ENCODE measurements at regions not wholly inside any gene's neighbourhood (a gene's known extent, or its start where the extent isn't known, plus 50 kb on each side); places are given as distances from the start of the nearest gene placed in this dataset.

GRCh38 chr12:59444932-59445331, 150.9 kb upstream of the SLC16A7 start:
- H3K4me1 ChIP-seq (ENCODE audit: control insufficient read depth, insufficient read depth, low read length): no peaks in the 10 kb centered on the region
- ChIA-PET POLR2A (no interaction called here), CTCF (no interaction called here)
- no peak for TF ChIP-seq ZNF837 (tag by site-specific recombination; IDR thresholded peaks at IDR 0.05)
- H3K4me3 ChIP-seq (ENCODE audit: low read depth, low read length): no peak overlapping the region
- H3K36me3 ChIP-seq (ENCODE audit: control insufficient read depth in 2 of 2, insufficient read depth in 1 of 2, low read length in 2 of 2): no peaks in the 10 kb centered on the region
- no peak overlapping the region for H3K27ac ChIP-seq (ENCODE audit: extremely low read depth, low read depth, low read length)
- H3K9me3 ChIP-seq (ENCODE audit: control insufficient read depth, insufficient read depth, low read depth, low read length): no peaks in the 10 kb centered on the region

- H3K4me3 ChIP-seq (ENCODE audit: low read depth, low read length): no peak overlapping the region
- H3K27ac ChIP-seq (ENCODE audit: extremely low read depth, low read depth, low read length): no peak overlapping the region
- TF ChIP-seq ZNF654 (tag by site-specific recombination; IDR thresholded peaks at IDR 0.05; ENCODE audit: low read depth): no peak
- no peak for TF ChIP-seq ZNF169 (tag by site-specific recombination; IDR thresholded peaks at IDR 0.05)
- no peak for TF ChIP-seq ZNF211 (tag by site-specific recombination; IDR thresholded peaks at IDR 0.05; ENCODE audit: low read depth)
- no peak for TF ChIP-seq ZNF324 (tag by site-specific recombination; IDR thresholded peaks at IDR 0.05)
- no peak for TF ChIP-seq ZNF792 (tag by site-specific recombination; IDR thresholded peaks at IDR 0.05)
- no peak for TF ChIP-seq SP2 (tag by site-specific recombination; IDR thresholded peaks at IDR 0.05)
- TF ChIP-seq PRDM10 (tag by site-specific recombination; IDR thresholded peaks at IDR 0.05): no peak
- H3K4me1 ChIP-seq (ENCODE audit: control insufficient read depth, insufficient read depth, low read length): no peaks in the 10 kb centered on the region
- ChIA-PET CTCF (interaction anchor here (0.5 to 0.6 kb wide), 3 partner anchors 146 to 1158 kb away, joined by 3 to 8 read pairs (median 4); no protein-coding TSS in a partner anchor), POLR2A (no interaction called here)
- H3K36me3 ChIP-seq (ENCODE audit: control insufficient read depth in 2 of 2, insufficient read depth in 1 of 2, low read length in 2 of 2): no peaks in the 10 kb centered on the region
- H3K9me3 ChIP-seq (ENCODE audit: control insufficient read depth, insufficient read depth, low read depth, low read length): no peaks in the 10 kb centered on the region
Observed at GRCh38 chr12:59432057-59432456, 163.8 kb upstream of the SLC16A7 start.

- Histone ChIP-seq H3K9me3 (ENCODE audit: control insufficient read depth, insufficient read depth, low read depth, low read length) (no peaks in the 10 kb centered on the region), H3K4me3 (ENCODE audit: low read depth, low read length) (no peak overlapping the region), H3K36me3 (ENCODE audit: control insufficient read depth in 2 of 2, insufficient read depth in 1 of 2, low read length in 2 of 2) (no peaks in the 10 kb centered on the region), H3K27ac (ENCODE audit: extremely low read depth, low read depth, low read length) (no peak overlapping the region), H3K4me1 (ENCODE audit: control insufficient read depth, insufficient read depth, low read length) (no peaks in the 10 kb centered on the region)
- ChIA-PET POLR2A (no interaction called here), CTCF (no interaction called here)
- TF ChIP-seq, protein P1, sequence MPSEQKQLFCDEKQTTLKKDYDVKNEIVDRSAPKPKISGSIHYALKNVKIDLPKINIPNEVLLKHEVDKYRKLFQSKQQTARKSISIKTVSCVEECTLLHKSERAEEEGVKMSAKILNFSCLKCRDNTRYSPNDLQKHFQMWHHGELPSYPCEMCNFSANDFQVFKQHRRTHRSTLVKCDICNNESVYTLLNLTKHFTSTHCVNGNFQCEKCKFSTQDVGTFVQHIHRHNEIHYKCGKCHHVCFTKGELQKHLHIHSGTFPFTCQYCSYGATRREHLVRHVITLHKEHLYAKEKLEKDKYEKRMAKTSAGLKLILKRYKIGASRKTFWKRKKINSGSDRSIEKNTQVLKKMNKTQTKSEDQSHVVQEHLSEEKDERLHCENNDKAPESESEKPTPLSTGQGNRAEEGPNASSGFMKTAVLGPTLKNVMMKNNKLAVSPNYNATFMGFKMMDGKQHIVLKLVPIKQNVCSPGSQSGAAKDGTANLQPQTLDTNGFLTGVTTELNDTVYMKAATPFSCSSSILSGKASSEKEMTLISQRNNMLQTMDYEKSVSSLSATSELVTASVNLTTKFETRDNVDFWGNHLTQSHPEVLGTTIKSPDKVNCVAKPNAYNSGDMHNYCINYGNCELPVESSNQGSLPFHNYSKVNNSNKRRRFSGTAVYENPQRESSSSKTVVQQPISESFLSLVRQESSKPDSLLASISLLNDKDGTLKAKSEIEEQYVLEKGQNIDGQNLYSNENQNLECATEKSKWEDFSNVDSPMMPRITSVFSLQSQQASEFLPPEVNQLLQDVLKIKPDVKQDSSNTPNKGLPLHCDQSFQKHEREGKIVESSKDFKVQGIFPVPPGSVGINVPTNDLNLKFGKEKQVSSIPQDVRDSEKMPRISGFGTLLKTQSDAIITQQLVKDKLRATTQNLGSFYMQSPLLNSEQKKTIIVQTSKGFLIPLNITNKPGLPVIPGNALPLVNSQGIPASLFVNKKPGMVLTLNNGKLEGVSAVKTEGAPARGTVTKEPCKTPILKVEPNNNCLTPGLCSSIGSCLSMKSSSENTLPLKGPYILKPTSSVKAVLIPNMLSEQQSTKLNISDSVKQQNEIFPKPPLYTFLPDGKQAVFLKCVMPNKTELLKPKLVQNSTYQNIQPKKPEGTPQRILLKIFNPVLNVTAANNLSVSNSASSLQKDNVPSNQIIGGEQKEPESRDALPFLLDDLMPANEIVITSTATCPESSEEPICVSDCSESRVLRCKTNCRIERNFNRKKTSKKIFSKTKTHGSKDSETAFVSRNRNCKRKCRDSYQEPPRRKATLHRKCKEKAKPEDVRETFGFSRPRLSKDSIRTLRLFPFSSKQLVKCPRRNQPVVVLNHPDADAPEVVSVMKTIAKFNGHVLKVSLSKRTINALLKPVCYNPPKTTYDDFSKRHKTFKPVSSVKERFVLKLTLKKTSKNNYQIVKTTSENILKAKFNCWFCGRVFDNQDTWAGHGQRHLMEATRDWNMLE (tag by site-specific recombination; conservative IDR thresholded peaks at IDR 0.05; ENCODE audit: low read depth): no peak
- no peak for TF ChIP-seq ZNF169 (tag by site-specific recombination; IDR thresholded peaks at IDR 0.05)
- TF ChIP-seq ZNF416 (tag by site-specific recombination; IDR thresholded peaks at IDR 0.05): no peak
- TF ChIP-seq ZNF112 (tag by site-specific recombination; IDR thresholded peaks at IDR 0.05): no peak
- TF ChIP-seq, protein P2, sequence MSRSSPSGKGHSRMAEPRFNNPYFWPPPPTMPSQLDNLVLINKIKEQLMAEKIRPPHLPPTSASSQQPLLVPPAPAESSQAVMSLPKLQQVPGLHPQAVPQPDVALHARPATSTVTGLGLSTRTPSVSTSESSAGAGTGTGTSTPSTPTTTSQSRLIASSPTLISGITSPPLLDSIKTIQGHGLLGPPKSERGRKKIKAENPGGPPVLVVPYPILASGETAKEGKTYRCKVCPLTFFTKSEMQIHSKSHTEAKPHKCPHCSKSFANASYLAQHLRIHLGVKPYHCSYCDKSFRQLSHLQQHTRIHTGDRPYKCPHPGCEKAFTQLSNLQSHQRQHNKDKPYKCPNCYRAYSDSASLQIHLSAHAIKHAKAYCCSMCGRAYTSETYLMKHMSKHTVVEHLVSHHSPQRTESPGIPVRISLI (tag by site-specific recombination; IDR thresholded peaks at IDR 0.05): no peak
- no peak for TF ChIP-seq ZNF16 (tag by site-specific recombination; IDR thresholded peaks at IDR 0.05; ENCODE audit: low read depth)
- TF ChIP-seq, protein P3, sequence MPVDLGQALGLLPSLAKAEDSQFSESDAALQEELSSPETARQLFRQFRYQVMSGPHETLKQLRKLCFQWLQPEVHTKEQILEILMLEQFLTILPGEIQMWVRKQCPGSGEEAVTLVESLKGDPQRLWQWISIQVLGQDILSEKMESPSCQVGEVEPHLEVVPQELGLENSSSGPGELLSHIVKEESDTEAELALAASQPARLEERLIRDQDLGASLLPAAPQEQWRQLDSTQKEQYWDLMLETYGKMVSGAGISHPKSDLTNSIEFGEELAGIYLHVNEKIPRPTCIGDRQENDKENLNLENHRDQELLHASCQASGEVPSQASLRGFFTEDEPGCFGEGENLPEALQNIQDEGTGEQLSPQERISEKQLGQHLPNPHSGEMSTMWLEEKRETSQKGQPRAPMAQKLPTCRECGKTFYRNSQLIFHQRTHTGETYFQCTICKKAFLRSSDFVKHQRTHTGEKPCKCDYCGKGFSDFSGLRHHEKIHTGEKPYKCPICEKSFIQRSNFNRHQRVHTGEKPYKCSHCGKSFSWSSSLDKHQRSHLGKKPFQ (tag by site-specific recombination; IDR thresholded peaks at IDR 0.05): no peak
- no peak for TF ChIP-seq ZNF791 (tag by site-specific recombination; IDR thresholded peaks at IDR 0.05)
- TF ChIP-seq, protein P4, sequence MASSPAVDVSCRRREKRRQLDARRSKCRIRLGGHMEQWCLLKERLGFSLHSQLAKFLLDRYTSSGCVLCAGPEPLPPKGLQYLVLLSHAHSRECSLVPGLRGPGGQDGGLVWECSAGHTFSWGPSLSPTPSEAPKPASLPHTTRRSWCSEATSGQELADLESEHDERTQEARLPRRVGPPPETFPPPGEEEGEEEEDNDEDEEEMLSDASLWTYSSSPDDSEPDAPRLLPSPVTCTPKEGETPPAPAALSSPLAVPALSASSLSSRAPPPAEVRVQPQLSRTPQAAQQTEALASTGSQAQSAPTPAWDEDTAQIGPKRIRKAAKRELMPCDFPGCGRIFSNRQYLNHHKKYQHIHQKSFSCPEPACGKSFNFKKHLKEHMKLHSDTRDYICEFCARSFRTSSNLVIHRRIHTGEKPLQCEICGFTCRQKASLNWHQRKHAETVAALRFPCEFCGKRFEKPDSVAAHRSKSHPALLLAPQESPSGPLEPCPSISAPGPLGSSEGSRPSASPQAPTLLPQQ (tag by site-specific recombination; IDR thresholded peaks at IDR 0.05): no peak
Observed at GRCh38 chr12:59431266-59431665, 164.6 kb upstream of the SLC16A7 start.
